Astrocyte (in vitro differentiated cells and primary cell): ENCODE measurements at regions not wholly inside any gene's neighbourhood (a gene's known extent, or its start where the extent isn't known, plus 50 kb on each side); places are given as distances from the start of the nearest gene placed in this dataset.

Source experiments
- DNase-seq: peaks from one replicate; pipeline ENCODE4 v3.0.0-alpha.2; 2010; ENCODE audit warnings: low read depth
- FAIRE-seq: peaks from 2 replicates; lab custom pipeline; 2011; peaks lifted over from hg19 to GRCh38; lab: Jason Lieb, UNC
- H2AFZ ChIP-seq: 2 replicates; pipeline ENCODE4 v1.6.0; 2012; ENCODE audit warnings: low read depth, low read length, inconsistent platforms
- H3K27ac ChIP-seq: 2 replicates; pipeline ENCODE4 v1.5.1; 2011; ENCODE audit warnings: low read depth, low read length, inconsistent platforms
- H3K27me3 ChIP-seq: 2 replicates; pipeline ENCODE4 v1.6.0; 2011; ENCODE audit warnings: low read length, inconsistent platforms; ENCODE audit not compliant: insufficient read depth
- H3K36me3 ChIP-seq: 2 replicates; pipeline ENCODE4 v1.5.1; 2011; ENCODE audit warnings: low read length, inconsistent platforms; ENCODE audit not compliant: insufficient read depth
- H3K4me1 ChIP-seq: 2 replicates; pipeline ENCODE4 v1.5.1; 2011; ENCODE audit warnings: low read length, inconsistent platforms; ENCODE audit not compliant: insufficient read depth
- H3K4me2 ChIP-seq: 2 replicates; pipeline ENCODE4 v1.6.0; 2012; ENCODE audit warnings: low read length, inconsistent platforms
- H3K4me3 ChIP-seq: 2 replicates; pipeline ENCODE4 v1.5.1; 2011; ENCODE audit warnings: low read depth, mild to moderate bottlenecking, low read length, inconsistent platforms; ENCODE audit not compliant: insufficient read depth
- H3K79me2 ChIP-seq: 2 replicates; pipeline ENCODE4 v1.6.0; 2012; ENCODE audit warnings: mild to moderate bottlenecking, low read length, inconsistent platforms; ENCODE audit not compliant: insufficient read depth
- H3K9ac ChIP-seq: 2 replicates; pipeline ENCODE4 v1.6.0; 2012; ENCODE audit warnings: mild to moderate bottlenecking, low read length, inconsistent platforms
- H3K9me3 ChIP-seq: 2 replicates; pipeline ENCODE4 v1.5.1; 2012; ENCODE audit warnings: low read depth, mild to moderate bottlenecking, low read length, inconsistent platforms; ENCODE audit not compliant: insufficient read depth
- H4K20me1 ChIP-seq: 2 replicates; pipeline ENCODE4 v1.6.0; 2012; ENCODE audit warnings: low read length, inconsistent platforms; ENCODE audit not compliant: insufficient read depth
- H3K27ac Mint-ChIP-seq: one replicate; pipeline ENCODE4 v1.8.0; 2021; ENCODE audit warnings: mild to moderate bottlenecking, mixed read lengths; ENCODE audit not compliant: unreplicated experiment
- H3K27me3 Mint-ChIP-seq: one replicate; pipeline ENCODE4 v1.8.0; 2021; ENCODE audit warnings: low read depth, mixed read lengths; ENCODE audit not compliant: unreplicated experiment
- H3K36me3 Mint-ChIP-seq: one replicate; pipeline ENCODE4 v1.8.0; 2021; ENCODE audit warnings: low read depth, mixed read lengths; ENCODE audit not compliant: unreplicated experiment
- H3K4me1 Mint-ChIP-seq: one replicate; pipeline ENCODE4 v1.8.0; 2021; ENCODE audit warnings: low read depth, mixed read lengths; ENCODE audit not compliant: unreplicated experiment
- H3K4me3 Mint-ChIP-seq: one replicate; pipeline ENCODE4 v1.8.0; 2021; ENCODE audit warnings: mild to moderate bottlenecking, moderate library complexity, mixed read lengths; ENCODE audit not compliant: unreplicated experiment
- H3K9me3 Mint-ChIP-seq: one replicate; pipeline ENCODE4 v1.8.0; 2021; ENCODE audit warnings: mild to moderate bottlenecking, mixed read lengths; ENCODE audit not compliant: unreplicated experiment
- EZH2 ChIP-seq: IDR thresholded peaks from 2 replicates; pipeline ENCODE4 v1.6.1; 2012; ENCODE audit warnings: mild to moderate bottlenecking, low read length, inconsistent platforms; ENCODE audit not compliant: insufficient read depth
- TF ChIP-seq, protein P1 (sequence below): IDR thresholded peaks from 2 replicates; pipeline ENCODE4 v1.5.1; 2011; ENCODE audit warnings: low read depth, mild to moderate bottlenecking, inconsistent platforms, low read length, moderate library complexity; ENCODE audit not compliant: insufficient read depth

DNA sequence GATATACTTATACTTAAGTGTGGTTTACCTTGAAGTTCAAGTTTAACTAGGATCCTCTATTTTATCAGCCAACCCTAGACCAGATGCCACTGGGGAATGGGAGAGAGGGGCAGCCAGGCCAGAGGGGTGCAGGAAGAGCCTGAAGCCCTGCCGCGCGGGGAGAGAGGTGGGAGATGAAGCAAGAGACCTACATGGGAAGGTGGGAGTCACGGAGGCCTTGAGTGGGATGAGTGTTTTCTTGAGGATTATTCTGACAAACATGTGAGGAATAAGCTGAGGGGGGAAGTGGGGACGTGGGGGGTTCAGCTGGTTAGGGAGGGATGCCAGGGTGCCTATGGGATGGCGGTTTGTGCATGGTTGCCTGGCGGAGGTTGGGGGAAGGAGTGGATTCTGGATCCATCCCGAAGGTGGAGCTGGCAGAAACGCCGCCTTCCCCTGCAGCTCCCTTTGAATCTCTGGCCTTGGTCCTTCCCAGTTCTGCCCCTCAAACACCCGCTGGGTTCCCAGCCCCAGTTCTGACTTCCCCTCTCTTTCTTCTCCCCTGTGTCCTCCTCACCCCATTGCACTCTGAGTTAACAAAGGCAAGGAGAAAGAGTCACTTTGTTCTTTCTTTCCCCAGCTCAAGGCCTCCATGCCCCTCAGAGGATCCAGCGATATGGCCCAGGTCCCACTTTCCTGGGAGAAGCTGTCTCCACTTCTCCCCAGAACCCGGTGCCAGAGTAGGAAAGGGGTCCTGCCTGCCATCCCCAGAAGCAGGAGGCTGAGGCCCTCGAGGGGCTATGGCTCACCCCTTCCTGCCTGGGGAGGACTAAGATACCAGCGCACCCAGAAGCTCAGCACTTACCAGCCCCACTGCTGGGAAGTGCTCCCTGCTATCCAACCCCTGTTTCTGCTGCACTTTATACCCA, 274.2 kb downstream of the UACA start:
- Mint-ChIP-seq H3K27me3 (peaks cover 46% of the 10 kb centered on the region), H3K4me1 (peaks cover 36% of the 10 kb centered on the region), H3K36me3 (peaks cover 2% of the 10 kb centered on the region), H3K9me3 (no peaks in the 10 kb centered on the region), H3K27ac (no peak overlapping the region), H3K4me3 (no peak overlapping the region)
- Histone ChIP-seq H3K27ac (no peak overlapping the region), H3K36me3 (no peaks in the 10 kb centered on the region), H3K4me3 (no peak overlapping the region), H3K27me3 (peaks cover 25% of the 10 kb centered on the region), H3K4me2 (no peak overlapping the region), H3K9me3 (peaks cover 5% of the 10 kb centered on the region), H3K4me1 (peaks cover 45% of the 10 kb centered on the region), H4K20me1 (peaks cover 11% of the 10 kb centered on the region), H2AFZ (no peak overlapping the region), H3K9ac (no peak overlapping the region), H3K79me2 (no peaks in the 10 kb centered on the region)
- no peak for DNase-seq
- TF ChIP-seq, protein P1, sequence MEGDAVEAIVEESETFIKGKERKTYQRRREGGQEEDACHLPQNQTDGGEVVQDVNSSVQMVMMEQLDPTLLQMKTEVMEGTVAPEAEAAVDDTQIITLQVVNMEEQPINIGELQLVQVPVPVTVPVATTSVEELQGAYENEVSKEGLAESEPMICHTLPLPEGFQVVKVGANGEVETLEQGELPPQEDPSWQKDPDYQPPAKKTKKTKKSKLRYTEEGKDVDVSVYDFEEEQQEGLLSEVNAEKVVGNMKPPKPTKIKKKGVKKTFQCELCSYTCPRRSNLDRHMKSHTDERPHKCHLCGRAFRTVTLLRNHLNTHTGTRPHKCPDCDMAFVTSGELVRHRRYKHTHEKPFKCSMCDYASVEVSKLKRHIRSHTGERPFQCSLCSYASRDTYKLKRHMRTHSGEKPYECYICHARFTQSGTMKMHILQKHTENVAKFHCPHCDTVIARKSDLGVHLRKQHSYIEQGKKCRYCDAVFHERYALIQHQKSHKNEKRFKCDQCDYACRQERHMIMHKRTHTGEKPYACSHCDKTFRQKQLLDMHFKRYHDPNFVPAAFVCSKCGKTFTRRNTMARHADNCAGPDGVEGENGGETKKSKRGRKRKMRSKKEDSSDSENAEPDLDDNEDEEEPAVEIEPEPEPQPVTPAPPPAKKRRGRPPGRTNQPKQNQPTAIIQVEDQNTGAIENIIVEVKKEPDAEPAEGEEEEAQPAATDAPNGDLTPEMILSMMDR = no peak
- no peak for FAIRE-seq

DNA sequence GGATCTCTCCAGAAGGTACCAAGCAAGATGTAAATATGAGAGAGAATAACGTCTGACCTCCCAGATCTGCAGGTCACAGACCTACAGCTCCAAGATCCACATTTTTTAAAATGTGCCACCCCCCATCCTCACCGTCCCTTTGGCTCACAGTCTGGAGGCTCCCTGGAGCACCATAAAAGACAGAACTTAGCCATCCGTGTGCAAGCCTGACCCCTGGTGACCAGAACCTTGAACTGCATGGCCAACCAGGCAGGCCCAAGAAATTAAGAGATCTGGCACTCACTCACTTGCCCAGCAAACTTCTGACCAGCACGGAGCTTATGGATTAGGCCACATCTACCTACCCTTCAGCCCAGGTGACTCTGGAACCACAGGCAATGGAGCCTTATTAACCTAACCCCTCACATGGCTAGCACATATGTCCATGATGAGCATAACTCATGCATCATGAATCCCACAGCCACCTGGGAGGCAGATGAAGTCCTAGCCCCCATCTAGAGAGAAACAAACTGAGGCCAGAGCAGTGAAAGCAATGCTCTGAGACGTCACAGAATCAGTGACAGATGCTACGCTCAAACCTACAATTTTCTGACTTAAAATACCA, 275.3 kb downstream of the UACA start:
- Mint-ChIP-seq H3K9me3 (no peaks in the 10 kb centered on the region), H3K4me3 (no peak overlapping the region), H3K27me3 (peaks cover 57% of the 10 kb centered on the region), H3K36me3 (peaks cover 2% of the 10 kb centered on the region), H3K27ac (no peak overlapping the region), H3K4me1 (peaks cover 28% of the 10 kb centered on the region)
- peaks cover 35% of the 10 kb centered on the region for H3K4me1 ChIP-seq
- peaks cover 36% of the 10 kb centered on the region for H3K27me3 ChIP-seq
- peaks cover 11% of the 10 kb centered on the region for H4K20me1 ChIP-seq
- H3K4me3 ChIP-seq = no peak overlapping the region
- H3K79me2 ChIP-seq = no peaks in the 10 kb centered on the region
- H3K9me3 ChIP-seq = peaks cover 5% of the 10 kb centered on the region
- DNase-seq (no peak), FAIRE-seq (no peak)
- H3K9ac ChIP-seq = no peak overlapping the region
- no peak overlapping the region for H2AFZ ChIP-seq
- no peak overlapping the region for H3K4me2 ChIP-seq
- H3K36me3 ChIP-seq = no peaks in the 10 kb centered on the region
- H3K27ac ChIP-seq = no peak overlapping the region
- TF ChIP-seq, protein P1 = peak; percentile 98
- no peak for TF ChIP-seq EZH2

DNA sequence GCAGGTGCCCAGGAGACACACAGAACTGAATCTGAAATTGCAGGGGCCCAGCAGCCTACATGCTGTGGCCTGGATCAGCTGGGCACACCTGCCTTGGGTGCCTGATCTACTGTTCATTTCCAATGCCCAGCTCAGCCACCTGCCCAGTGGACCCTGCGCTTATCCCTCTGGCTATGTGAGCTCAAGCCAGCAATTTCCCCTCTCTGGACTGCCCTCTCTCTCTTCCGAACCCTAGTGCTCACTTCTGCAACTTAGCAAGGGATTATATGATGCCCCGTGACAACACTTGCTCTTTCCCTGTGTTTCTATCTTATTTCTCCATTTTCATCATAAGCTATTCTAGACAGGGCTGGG, 276.0 kb downstream of the UACA start:
- Histone ChIP-seq H3K4me1 (peaks cover 27% of the 10 kb centered on the region), H3K27me3 (peaks cover 43% of the 10 kb centered on the region), H2AFZ (no peak overlapping the region), H3K36me3 (no peaks in the 10 kb centered on the region), H3K27ac (no peak overlapping the region), H3K4me3 (no peak overlapping the region), H3K9ac (no peak overlapping the region), H3K79me2 (no peaks in the 10 kb centered on the region), H4K20me1 (peaks cover 8% of the 10 kb centered on the region), H3K9me3 (peaks cover 5% of the 10 kb centered on the region), H3K4me2 (peak overlapping the region; percentile 61)
- Mint-ChIP-seq H3K9me3 (peaks cover 3% of the 10 kb centered on the region), H3K27me3 (peaks cover 64% of the 10 kb centered on the region), H3K36me3 (peaks cover 5% of the 10 kb centered on the region), H3K27ac (peak overlapping the region; percentile 20), H3K4me3 (no peak overlapping the region), H3K4me1 (peaks cover 24% of the 10 kb centered on the region)
- FAIRE-seq (no peak), DNase-seq (no peak)
- TF ChIP-seq, protein P1 = no peak
- TF ChIP-seq EZH2 = no peak
